Hindlimb muscle (tissue), 1 donor: ENCODE measurements at regions not wholly inside any gene's neighbourhood (a gene's known extent, or its start where the extent isn't known, plus 50 kb on each side); places are given as distances from the start of the nearest gene placed in this dataset.
"Not testable (repeated sequence)": the region's sequence is repeated elsewhere in the genome, so short reads cannot be mapped to it uniquely, and the experiment has no call there.

Experiments
- DNase-seq: peaks from one replicate; pipeline ENCODE4 v3.0.0-alpha.2; 2013

DNA sequence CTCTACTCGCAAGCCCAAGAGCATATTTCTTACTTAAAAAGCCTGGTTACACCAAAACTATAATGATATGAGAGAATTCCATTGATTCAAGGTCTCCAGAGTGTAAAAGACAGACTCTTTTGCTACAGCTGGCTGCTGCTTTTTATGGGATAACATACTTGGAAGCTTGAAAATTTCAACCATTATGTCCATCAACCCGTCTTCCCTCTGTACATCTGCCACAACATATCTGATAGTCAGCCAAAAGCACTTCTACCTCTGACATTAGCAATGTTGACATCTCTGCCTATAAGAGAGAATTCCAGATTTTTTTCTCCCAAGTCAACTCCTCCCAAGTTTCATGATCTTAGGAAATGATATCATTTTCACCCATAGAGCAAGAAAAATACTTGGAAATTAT lies 54.4 kb upstream of the IQCM start:
- DNase-seq, result no peak

DNA sequence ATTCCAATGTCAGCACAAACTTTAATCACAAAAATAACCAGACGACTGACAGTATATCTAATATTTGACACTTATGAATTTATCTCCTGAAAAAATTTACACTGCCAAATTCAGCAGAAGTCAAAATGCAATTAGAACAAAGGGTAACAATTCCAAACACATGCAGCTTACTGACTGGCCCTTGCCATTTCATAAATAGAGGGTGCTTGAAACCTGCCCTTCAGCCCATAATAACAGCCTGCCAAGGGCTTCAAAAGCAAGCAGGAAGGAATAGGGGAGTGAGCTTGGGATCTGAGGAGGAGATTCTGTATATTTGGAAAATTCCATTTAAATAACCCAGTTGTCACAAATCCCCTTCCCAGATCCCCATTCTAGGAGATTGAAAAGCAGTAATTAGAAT lies 66.1 kb upstream of the IQCM start:
- DNase-seq, result no peak

DNA sequence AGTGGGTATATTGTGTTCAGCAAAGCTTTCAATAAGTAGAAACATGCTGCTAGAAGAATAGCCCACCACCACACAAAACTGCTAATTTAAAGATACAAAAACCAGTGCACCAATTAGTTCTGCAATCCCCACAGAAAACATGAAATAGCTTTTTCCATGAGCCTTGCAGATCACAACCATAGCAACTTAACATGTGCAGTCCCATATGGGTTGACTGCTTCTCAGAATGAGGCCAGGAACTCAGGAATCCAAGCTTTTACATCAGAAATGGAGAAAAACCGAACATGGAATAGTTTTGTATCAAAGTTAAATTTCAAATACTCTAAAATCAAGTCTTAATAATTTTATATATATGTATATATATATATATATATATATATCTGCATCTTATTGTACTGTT lies 66.6 kb upstream of the IQCM start:
- DNase-seq, result no peak

DNA sequence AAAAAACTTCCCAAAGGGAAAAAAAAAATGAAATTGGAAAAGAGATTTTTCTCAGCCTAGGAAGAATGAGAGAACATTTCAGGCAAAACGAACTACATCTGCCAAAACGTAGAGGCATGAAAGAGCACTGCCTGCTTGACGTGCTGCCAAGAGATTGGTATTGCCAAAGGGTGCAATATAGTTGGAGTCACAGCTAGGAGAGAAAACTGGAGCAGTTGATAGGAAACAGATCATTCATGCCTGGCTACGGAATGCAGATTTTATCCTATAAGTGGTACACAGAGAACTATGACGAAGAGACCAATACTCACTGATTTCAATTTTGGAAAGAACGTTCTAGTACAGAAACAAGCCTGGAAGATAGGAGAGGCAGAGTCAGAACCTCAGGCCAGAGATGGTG lies 68.4 kb upstream of the IQCM start:
- DNase-seq, result no peak

DNA sequence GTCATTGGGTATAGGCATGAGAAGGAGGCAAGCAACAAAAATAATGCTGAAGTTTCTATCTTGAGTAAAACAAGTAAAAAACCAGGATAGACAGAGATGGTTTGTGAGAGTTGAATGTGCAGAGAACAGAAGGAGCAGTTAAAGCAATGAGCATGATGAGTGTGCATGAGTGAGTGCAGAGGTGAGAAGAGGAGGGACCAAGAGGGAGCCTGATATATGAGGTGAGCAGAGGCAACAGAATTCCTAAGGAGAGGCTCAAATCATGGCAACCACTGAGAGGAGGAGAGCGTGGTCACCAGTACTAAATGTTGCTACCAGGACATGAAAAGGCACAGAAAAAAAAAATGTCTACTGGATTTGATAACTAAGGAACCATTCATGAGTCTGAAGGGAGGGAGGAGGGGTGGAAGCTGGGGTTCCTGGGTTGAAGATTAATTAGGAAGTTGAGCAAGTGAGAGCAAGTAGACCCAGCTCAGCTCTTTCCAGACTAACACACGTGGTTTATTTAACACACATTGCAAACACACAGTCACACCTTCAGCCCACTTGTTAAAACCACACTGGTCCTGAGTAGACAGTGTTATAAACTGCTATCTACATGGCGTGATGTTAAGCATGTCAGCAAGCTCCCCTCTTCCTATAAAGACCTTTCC lies 69.0 kb upstream of the IQCM start:
- DNase-seq, result no peak

DNA sequence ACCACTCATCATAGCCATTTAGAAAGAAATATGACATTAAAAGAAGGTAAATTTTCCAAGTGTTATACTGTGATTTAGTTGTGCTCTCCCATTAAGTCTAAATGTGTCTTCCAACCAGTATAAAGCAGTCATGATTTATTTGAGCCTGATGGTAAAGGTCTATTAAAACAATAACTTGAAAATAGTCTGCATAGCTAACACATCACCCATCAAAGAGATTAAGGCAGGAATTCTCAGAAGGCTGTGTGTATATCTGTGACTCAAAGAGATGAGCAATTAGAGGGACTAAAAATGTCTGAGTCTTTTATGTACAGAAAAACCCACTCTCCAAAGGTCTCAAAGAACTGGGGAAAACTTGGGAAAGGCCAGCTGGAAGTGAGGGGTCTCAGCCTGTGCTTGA lies 70.3 kb upstream of the IQCM start:
- no peak for DNase-seq

DNA sequence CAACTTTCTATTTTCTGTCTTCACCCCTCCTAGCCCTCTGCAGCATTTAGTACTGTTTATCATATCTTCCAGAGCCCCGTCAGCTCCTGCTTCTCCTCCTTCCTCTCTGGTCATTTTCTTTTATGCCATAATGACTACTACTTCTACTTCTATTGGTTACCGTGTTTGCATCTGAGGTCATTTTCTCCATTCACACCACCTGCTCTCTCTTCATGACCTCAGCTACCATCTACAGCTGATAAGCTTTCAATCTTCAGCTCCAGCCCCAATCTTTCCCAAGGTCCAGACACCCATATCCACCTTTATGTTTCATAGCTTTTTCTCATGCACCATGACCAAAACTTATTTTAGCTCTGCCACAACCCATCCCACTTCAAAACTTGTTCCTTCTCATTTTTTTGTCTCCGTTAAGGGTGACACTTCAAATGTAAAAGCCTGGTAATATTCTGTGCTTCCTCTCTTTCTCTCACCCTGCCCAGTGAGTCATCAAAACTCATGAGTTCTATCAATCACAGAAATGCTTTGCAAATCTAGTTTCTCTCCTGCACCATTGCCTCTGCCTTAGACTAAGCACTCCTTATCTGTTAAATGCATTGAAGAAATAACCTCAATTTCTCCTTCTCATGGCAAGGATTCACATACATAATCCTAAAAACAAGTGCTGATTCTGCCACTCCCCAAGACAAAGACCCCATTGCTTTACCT lies 71.3 kb upstream of the IQCM start:
- no peak for DNase-seq

DNA sequence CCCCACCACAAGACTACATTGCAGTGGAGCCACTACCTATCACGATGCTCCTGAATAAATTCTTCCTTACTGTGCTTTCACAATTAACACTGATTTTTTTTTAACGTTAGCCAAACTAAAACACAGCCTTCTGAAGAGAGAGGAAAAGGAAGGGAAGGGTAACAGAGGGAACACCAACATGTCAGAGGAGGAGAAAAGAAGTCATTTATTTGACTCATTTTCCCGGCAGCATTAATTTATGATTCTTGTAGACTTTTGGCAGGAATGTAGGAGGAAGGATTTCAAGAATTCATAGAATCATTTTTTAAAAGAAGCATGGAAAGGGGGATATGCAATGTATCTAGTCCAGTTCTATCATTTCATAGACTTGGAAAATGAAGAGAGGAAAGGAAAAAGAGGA lies 74.3 kb upstream of the IQCM start:
- DNase-seq, result no peak

DNA sequence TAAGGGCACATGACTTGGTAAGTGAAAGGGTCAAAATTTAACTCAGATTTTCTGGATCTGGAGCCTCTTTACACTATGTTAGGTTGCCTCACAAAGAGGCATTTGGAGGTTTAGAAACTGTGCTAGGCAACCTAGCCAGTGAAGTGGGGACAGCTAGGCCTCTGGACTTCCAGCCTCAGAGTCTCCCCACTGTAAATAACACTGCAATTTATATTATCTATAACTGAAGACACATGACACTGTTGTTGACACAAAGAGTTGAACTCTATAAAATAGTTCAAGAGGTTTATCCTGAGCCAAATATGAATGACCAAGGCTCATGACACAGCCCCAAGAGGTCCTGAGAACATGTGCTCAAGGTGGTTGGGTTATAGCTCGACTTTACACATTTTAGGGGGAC lies 74.9 kb upstream of the IQCM start:
- no peak for DNase-seq

DNA sequence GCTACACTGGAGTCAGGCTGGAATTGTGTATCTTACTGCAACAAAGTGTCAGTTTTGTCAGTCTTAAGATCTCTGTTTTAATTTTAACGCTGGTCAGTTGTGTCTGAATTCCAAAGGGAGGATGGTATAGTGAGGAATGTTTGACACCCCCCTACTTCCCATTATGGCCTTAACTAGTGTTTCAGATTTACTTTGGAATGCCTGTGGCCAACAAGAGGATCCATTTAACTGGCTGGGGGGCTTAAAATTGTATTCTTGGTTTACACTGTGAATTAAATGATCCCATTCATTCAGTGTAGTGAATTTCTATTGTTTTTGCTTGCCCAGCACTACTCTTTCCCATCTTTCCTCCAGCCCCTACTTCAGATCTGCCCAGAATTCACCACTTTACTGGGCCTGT lies 75.8 kb upstream of the IQCM start:
- no peak for DNase-seq

DNA sequence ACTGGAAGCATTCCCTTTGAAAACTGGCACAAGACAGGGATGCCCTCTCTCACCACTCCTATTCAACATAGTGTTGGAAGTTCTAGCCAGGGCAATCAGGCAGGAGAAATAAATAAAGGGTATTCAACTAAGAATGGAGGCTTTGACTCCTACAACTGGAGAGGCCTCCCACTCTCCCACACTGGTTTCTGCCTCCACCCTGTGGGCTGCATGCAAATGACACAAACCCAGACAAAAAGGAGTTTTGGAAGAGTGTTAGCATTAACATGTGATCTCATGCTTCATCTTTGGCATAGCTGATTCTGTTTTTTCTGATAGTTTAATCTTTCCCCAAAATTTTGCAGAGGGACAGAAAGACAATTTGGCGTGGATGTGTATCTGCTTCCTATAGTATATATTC lies 80.8 kb upstream of the IQCM start:
- peak; percentile 18 for DNase-seq

DNA sequence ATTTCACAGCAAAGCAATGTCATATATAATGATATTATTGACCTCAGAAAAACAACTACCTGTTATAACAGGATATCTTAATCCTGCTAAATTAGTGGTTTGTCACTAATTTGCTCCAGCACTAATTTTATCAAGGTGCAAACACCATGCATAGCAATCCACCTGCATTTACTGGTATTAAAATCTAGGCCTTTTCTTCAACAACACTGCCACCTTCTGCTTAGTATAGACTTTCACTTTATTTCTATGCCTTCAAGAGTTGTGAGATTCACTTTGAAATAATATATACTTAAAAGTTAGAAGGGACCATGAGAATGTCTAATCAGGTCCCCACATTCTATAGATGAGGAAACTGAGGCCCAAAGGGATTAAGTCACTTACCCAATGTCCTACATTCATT lies 82.1 kb upstream of the IQCM start:
- no peak for DNase-seq

DNA sequence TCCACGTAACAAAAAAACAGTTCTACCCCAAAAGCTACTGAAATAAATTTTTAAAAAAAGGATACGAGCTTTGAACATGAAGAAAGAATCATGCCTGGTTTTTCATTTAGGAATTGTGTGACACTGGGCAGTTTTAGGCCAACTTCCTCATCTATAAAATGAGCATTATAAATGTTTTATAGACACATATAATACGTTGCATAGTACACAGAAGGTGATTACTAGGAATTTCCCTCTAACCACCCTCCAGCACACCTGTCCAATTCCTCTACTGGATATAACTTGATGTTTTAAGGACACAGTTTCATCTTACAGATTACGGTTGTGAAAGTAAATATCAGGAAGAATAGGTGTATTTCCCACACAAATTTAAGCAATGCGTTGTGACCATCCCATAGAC lies 85.5 kb upstream of the IQCM start:
- DNase-seq, result no peak

DNA sequence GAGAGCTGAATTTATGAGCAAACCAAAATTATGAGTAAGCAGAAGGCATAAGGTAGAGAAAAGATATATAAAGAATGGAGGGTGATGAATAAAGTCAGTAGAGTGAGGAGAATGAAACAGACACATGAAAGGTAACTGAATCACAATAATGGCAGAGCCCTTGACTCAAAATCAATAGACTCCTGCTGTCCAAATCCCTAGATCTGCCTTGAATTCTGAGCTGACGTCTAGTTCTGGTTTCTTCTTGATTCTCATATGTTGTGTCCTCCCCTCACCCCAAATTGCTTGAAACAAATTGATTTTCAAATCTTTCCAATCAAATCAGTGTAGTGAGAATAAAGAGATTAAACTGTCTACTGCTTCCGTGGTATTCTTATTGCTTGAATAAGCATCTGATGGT lies 86.6 kb upstream of the IQCM start:
- DNase-seq, result no peak

DNA sequence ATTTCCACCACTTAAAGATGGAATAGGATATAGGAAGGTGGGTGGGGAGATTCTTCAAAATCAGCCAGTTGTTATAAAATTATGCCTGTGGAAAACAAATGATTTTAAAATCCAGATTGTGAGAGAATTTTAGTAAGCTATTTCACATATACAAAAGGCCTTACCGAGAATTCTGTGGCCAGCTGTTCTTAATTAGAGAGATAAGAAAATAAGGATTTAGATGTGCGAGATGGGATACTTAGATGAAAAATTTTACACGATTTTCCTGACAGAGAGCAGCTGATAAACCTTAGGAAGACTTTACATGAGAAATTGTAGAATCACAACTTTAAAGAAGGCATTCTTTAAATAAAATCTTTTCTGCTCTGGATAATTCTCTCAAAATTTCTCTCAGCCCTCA lies 94.5 kb upstream of the IQCM start:
- DNase-seq, result no peak

DNA sequence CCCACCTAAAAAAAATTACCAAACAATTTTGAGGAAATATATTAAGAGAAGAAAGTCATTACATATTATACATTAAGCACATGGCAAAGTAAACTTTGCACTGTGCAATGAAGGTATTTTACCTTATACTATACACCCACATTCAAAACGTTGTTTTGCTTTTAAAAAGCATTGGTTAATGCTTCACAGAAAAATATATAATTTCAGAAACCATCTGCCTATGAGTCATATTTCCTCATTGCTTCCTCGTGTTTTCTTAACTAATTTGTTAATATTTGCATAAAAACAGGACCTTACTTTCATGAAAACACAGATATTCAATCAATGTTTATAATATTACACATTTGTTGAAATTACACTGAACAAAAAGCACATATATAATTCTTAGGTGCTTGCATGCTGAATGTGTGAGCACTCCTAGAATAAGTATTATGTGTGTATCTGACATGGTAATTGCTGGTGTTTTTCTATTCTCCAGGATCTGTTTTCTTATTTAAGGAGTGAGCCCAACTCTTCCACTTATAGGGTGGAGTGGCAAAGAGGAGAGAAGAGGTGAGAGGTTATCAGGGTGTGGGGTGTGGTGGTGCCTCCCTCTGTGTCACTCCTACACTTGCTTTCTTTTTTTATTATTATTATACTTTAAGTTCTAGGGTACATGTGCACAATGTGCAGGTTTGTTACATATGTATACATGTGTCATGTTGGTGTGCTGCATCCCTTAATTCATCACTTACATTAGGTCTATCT lies 95.1 kb upstream of the IQCM start:
- DNase-seq, result no peak

DNA sequence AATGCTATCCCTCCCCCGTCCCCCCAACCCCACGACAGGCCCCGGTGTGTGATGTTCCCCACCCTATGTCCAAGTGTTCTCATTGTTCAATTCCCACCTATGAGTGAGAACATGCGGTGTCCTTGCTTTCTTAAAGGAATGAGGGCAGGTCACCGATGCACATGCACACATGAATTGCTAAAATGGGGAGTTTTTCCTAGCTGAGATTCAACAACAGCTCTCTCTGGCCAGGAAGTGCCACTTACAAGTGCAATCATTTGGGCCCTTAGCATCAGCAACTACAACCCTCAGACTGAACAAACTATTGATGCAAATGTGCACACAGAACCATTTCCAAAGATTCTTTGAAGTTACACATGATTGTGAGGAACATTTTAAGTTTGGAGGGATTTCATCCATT lies 95.7 kb upstream of the IQCM start:
- no peak for DNase-seq

DNA sequence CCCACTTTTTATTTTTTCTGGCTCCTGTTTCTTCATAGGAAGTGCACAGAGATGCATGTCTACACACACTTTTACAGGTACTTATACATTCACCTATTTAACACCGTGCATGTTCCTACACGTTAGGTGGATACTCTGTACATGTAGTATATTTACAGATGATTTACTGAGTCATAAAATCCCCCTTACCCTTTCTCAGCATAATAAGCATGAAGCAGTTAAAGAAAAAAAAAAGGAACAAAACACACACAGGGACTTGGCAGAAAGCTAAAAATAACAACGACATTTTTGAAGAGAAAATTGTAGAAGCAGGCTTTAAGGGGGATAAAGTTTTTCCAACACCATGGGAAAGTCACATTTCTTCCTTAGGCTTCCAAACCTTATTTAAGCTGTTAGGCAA lies 96.4 kb upstream of the IQCM start:
- DNase-seq, result no peak

DNA sequence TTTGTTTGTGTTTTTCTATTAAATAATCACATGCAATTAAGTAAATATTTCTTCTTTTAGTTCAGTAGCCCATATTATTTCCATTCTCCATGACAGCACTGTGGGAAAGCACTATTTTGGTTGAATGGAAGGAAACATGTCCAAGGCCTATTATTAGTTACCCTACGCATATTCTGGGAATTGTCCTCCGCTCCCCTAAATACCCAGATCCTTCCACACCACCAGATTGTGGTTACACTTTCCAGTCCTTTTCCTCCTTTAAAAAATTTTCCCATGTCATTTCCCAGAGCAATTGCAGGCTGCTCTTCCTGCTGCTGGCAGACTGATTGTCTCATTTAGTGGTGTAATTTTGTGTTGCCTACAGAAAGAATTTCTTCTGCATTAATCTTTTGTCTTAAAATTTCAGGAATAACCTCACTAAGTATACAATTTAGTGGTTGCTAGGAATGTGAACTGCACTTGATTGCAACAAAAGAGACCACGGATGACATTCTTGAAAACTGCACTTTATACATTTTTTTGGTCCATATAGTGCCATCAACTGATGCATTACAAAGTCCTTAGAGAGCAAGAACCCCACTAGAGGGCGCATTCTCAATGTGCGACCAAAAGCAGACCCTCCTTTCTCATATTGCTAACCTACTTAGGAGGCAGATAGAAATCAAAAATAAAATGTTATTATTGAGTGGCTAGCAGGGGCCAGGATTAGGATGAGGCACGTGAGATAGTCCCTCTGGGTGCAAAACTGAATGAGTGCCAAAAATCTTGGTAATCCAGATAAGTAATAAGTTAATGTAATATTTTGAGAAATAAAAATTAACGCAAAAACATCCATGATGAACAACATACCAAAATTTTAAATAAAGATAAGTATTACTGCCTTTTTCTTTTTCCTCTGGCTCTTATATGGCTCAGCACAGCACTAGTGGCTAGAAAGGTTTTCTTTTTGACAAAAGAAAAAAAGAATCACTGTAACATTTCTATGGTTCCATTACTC lies 98.8 kb upstream of the IQCM start:
- peak; percentile 25 for DNase-seq

DNA sequence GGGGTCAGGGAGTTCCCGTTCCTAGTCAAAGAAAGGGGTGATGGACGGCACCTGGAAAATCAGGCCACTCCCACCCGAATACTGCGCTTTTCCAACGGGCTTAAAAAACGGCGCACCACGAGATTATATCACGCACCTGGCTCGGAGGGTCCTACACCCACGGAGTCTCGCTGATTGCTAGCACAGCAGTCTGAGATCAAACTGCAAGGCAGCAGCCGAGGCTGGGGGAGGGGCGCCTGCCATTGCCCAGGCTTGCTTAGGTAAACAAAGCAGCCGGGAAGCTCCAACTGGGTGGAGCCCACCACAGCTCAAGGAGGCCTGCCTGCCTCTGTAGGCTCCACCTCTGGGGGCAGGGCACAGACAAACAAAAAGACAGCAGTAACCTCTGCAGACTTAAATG lies 100.1 kb upstream of the IQCM start:
- DNase-seq, result not testable (repeated sequence)

DNA sequence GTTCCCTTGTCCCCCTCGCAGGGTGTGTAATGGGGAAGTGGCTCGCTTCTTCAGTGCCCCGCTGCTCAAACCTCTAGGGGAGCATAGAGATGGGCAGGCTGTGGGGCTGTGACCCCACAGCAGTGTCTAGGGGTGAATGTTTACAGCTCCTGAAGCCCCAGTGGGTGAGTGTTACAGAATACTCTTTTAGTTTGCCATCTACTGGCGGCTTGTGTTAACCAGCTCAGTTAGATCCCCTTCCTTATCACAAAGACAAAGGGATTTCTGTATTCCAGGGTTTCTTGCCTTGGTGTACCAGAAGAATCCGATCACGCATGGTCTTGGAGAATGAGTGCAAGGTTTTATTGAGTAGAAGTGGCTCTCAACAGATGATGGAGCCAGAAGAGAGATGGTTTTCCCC lies 108.1 kb upstream of the IQCM start:
- no peak for DNase-seq

DNA sequence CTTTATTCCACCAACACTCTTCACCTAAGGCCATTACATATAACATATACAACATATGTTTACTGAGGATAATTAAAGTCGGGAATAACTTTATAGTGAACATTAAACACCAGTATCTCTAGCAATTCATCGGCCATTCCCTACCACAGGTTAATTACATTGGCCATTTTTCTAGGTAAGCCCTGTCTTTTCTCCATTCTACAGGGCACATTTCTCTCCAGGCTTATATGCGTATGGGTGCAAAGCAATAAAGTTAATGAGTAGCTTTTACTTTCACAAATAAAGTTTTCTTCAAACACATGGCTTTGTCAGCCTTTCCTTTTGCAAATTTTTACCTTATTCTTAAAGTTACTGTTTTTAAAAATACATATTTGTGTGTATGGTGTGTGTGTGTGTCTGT lies 111.9 kb upstream of the IQCM start:
- DNase-seq, result no peak

DNA sequence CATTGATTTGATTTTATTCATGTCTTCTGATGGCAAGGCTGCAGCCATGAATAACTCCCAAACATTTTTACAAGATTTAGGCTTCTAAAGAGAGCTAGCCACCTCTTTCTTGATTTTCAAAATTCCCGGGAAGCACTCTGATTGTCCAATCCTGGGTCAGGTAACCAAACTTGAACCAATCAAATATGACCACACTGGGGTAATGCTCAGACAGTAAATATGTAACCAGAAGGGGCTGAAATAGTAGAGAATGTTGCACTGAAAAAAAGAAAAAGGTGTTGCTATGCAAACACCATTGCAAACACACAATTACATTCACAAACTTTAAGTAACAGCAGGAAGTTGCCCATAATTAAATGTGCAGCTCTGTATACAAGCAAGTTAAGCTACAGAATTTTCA lies 112.9 kb upstream of the IQCM start:
- DNase-seq, result no peak
